OCI-LY1 (cell line): ENCODE measurements at regions not wholly inside any gene's neighbourhood (a gene's known extent, or its start where the extent isn't known, plus 50 kb on each side); places are given as distances from the start of the nearest gene placed in this dataset.

Source experiments
- H2AFZ ChIP-seq: fragments of 200-600 bp; sonication (generic), shearing (Covaris generic); 2 replicates; pipeline ENCODE4 v1.6.0; 2014; ENCODE audit warnings: antibody characterized with exemption, mild to moderate bottlenecking, low read length
- H3F3A ChIP-seq: fragments of 200-600 bp; sonication (generic), shearing (Covaris generic); 2 replicates; pipeline ENCODE4 v1.6.0; 2014; ENCODE audit warnings: mild to moderate bottlenecking, antibody characterized with exemption, low read length, moderate library complexity; ENCODE audit not compliant: insufficient read depth
- H3K27ac ChIP-seq: fragments of 200-600 bp; sonication (generic); 2 replicates; pipeline ENCODE4 v1.5.1; 2014; ENCODE audit warnings: low read length, mixed run types, mild to moderate bottlenecking, low read depth; ENCODE audit not compliant: poor library complexity, severe bottlenecking
- H3K27me3 ChIP-seq: fragments of 200-600 bp; sonication (generic); 2 replicates; pipeline ENCODE4 v1.6.0; 2014; ENCODE audit warnings: antibody characterized with exemption, mild to moderate bottlenecking, low read length, moderate library complexity; ENCODE audit not compliant: insufficient read depth
- H3K36me3 ChIP-seq: fragments of 200-600 bp; sonication (generic); 2 replicates; pipeline ENCODE4 v1.6.1; 2014; ENCODE audit warnings: mild to moderate bottlenecking, antibody characterized with exemption, low read length, moderate library complexity, mixed read lengths; ENCODE audit not compliant: insufficient read depth
- H3K4me1 ChIP-seq: fragments of 200-600 bp; sonication (generic); 2 replicates; pipeline ENCODE4 v1.5.1; 2014; ENCODE audit warnings: mild to moderate bottlenecking, low read length, moderate library complexity; ENCODE audit not compliant: insufficient read depth, severe bottlenecking
- H3K4me2 ChIP-seq: fragments of 200-600 bp; sonication (generic), shearing (Covaris generic); 2 replicates; pipeline ENCODE4 v1.6.1; 2014; ENCODE audit warnings: low read length
- H3K4me3 ChIP-seq: fragments of 200-600 bp; sonication (generic); 2 replicates; pipeline ENCODE4 v1.5.1; 2014; ENCODE audit warnings: low read length, low read depth, mild to moderate bottlenecking, mixed read lengths; ENCODE audit not compliant: poor library complexity, severe bottlenecking
- H3K79me2 ChIP-seq: fragments of 200-600 bp; shearing (Covaris generic); 2 replicates; pipeline ENCODE4 v1.6.1; 2016; ENCODE audit warnings: mixed run types, low read length, mixed read lengths; ENCODE audit not compliant: insufficient read depth
- H3K9ac ChIP-seq: fragments of 200-600 bp; sonication (generic), shearing (Covaris generic); 2 replicates; pipeline ENCODE4 v1.6.1; 2014; ENCODE audit warnings: mild to moderate bottlenecking, low read length, mixed read lengths
- H3K9me2 ChIP-seq: fragments of 200-600 bp; sonication (generic), shearing (Covaris generic); 2 replicates; pipeline ENCODE4 v1.6.1; 2014; ENCODE audit warnings: low read depth, mild to moderate bottlenecking, low read length, mixed read lengths
- H3K9me3 ChIP-seq: fragments of 200-600 bp; shearing (Covaris generic); 2 replicates; pipeline ENCODE4 v1.6.1; 2014; ENCODE audit warnings: low read length, mixed read lengths
- H4K20me1 ChIP-seq: fragments of 200-600 bp; sonication (generic), shearing (Covaris generic); 2 replicates; pipeline ENCODE4 v1.6.0; 2016; ENCODE audit warnings: mild to moderate bottlenecking, low read length; ENCODE audit not compliant: insufficient read depth
- CTCF ChIP-seq: fragments of 200-600 bp; sonication (generic), shearing (Covaris generic); IDR thresholded peaks from 2 replicates; pipeline ENCODE4 v1.5.1; 2017; ENCODE audit warnings: mild to moderate bottlenecking, antibody characterized with exemption, low read length, moderate library complexity, mixed read lengths
- EZH2 ChIP-seq: fragments of 200-600 bp; sonication (generic), shearing (Covaris generic); IDR thresholded peaks from 2 replicates; pipeline ENCODE4 v1.8.0; 2017; ENCODE audit warnings: borderline replicate concordance, mixed run types, mild to moderate bottlenecking, antibody characterized with exemption, low read length, moderate library complexity, mixed read lengths

- Histone ChIP-seq H3K4me2 (no peak overlapping the region), H3K4me1 (no peaks in the 10 kb centered on the region), H3K27me3 (no peaks in the 10 kb centered on the region), H2AFZ (no peak overlapping the region), H3K9ac (no peak overlapping the region), H3K36me3 (no peaks in the 10 kb centered on the region), H3K9me2 (no peaks in the 10 kb centered on the region), H3K27ac (no peak overlapping the region), H4K20me1 (no peaks in the 10 kb centered on the region), H3K79me2 (no peaks in the 10 kb centered on the region), H3K4me3 (no peak overlapping the region), H3F3A (no peaks in the 10 kb centered on the region), H3K9me3 (no peaks in the 10 kb centered on the region)
- TF ChIP-seq CTCF = no peak
- no peak for TF ChIP-seq EZH2
These were observed 157.7 kb downstream of the CEP135 start for GRCh38 chr4:56106180-56107147.

- no peaks in the 10 kb centered on the region for H3F3A ChIP-seq
- no peaks in the 10 kb centered on the region for H3K27me3 ChIP-seq
- H3K4me2 ChIP-seq = no peak overlapping the region
- H3K36me3 ChIP-seq = no peaks in the 10 kb centered on the region
- no peaks in the 10 kb centered on the region for H3K79me2 ChIP-seq
- no peak overlapping the region for H3K9ac ChIP-seq
- H3K27ac ChIP-seq = no peak overlapping the region
- H3K4me3 ChIP-seq = no peak overlapping the region
- no peaks in the 10 kb centered on the region for H3K4me1 ChIP-seq
- no peak overlapping the region for H2AFZ ChIP-seq
- TF ChIP-seq CTCF (no peak), EZH2 (no peak)
- no peaks in the 10 kb centered on the region for H3K9me2 ChIP-seq
- H3K9me3 ChIP-seq = no peaks in the 10 kb centered on the region
- H4K20me1 ChIP-seq = no peaks in the 10 kb centered on the region
These were observed 155.4 kb downstream of the CEP135 start for GRCh38 chr4:56104188-56104587.

- no peaks in the 10 kb centered on the region for H3F3A ChIP-seq
- no peaks in the 10 kb centered on the region for H3K9me2 ChIP-seq
- no peak overlapping the region for H3K4me2 ChIP-seq
- H3K4me1 ChIP-seq = no peaks in the 10 kb centered on the region
- H3K79me2 ChIP-seq = no peaks in the 10 kb centered on the region
- no peak overlapping the region for H2AFZ ChIP-seq
- H3K9ac ChIP-seq = no peak overlapping the region
- TF ChIP-seq EZH2 = no peak
- no peak for TF ChIP-seq CTCF
- H3K36me3 ChIP-seq = no peaks in the 10 kb centered on the region
- H3K4me3 ChIP-seq = no peak overlapping the region
- H3K27me3 ChIP-seq = no peaks in the 10 kb centered on the region
- no peak overlapping the region for H3K27ac ChIP-seq
- H3K9me3 ChIP-seq = no peaks in the 10 kb centered on the region
- no peaks in the 10 kb centered on the region for H4K20me1 ChIP-seq
These were observed 153.9 kb downstream of the CEP135 start for GRCh38 chr4:56102601-56103000.
